HepG2 (cell line): ENCODE measurements at regions not wholly inside any gene's neighbourhood (a gene's known extent, or its start where the extent isn't known, plus 50 kb on each side); places are given as distances from the start of the nearest gene placed in this dataset.
"Not testable (repeated sequence)": the region's sequence is repeated elsewhere in the genome, so short reads cannot be mapped to it uniquely, and the experiment has no call there.

ENCODE experiments used
- BCLAF1 ChIP-seq: fragments of 450-650 bp; IDR thresholded peaks from 2 replicates; pipeline ENCODE4 v1.6.1; 2017; ENCODE audit warnings: mild to moderate bottlenecking
- CTCF ChIP-seq: sonication (generic); formaldehyde crosslinking; IDR thresholded peaks from 2 replicates; pipeline ENCODE4 v1.5.0; 2020; ENCODE audit warnings: mild to moderate bottlenecking, missing genetic modification reagents, moderate library complexity
- MEIS1 ChIP-seq: sonication (generic); formaldehyde crosslinking; IDR thresholded peaks from 2 replicates; pipeline ENCODE4 v1.9.0; 2021; ENCODE audit warnings: mild to moderate bottlenecking, missing genetic modification reagents, moderate library complexity, borderline replicate concordance
- ZBTB26 ChIP-seq: IDR thresholded peaks from 2 replicates; pipeline ENCODE4 v1.6.1; 2016; ENCODE audit warnings: missing compliant biosample characterization, missing genetic modification reagents, borderline replicate concordance
- ZBTB33 ChIP-seq: sonication (generic); formaldehyde crosslinking; IDR thresholded peaks from 2 replicates; pipeline ENCODE4 v1.4.0; 2020; ENCODE audit warnings: missing genetic modification reagents
- ZBTB37 ChIP-seq: sonication (generic); formaldehyde crosslinking; IDR thresholded peaks from 2 replicates; pipeline ENCODE4 v1.4.0; 2020; ENCODE audit warnings: mild to moderate bottlenecking, missing genetic modification reagents
- ZNF205 ChIP-seq: IDR thresholded peaks from 2 replicates; pipeline ENCODE4 v1.6.1; 2018; ENCODE audit warnings: missing biosample characterization, missing genetic modification reagents
- ZNF543 ChIP-seq: sonication (generic); formaldehyde crosslinking; IDR thresholded peaks from 2 replicates; pipeline ENCODE4 v1.4.0; 2020; ENCODE audit warnings: mild to moderate bottlenecking, missing genetic modification reagents
- ZNF883 ChIP-seq: sonication (generic); formaldehyde crosslinking; IDR thresholded peaks from 2 replicates; pipeline ENCODE4 v1.5.1; 2020; ENCODE audit warnings: mild to moderate bottlenecking, missing genetic modification reagents; ENCODE audit errors: not compliant biosample characterization

- TF ChIP-seq ZBTB26; MEIS1 (CRISPR knock-in tag); ZBTB33 (CRISPR knock-in tag); ZBTB37 (CRISPR knock-in tag); ZNF883 (CRISPR knock-in tag); CTCF; ZNF543 (CRISPR knock-in tag); BCLAF1; ZNF205 (CRISPR knock-in tag): not testable (repeated sequence)
These were observed 880.6 kb downstream of the PDCD6IP start for GRCh38 chr3:34679055-34679454.
